IPS-NIHi11 (cell line): ENCODE measurements at regions not wholly inside any gene's neighbourhood (a gene's known extent, or its start where the extent isn't known, plus 50 kb on each side); places are given as distances from the start of the nearest gene placed in this dataset.
A peak's percentile ranks its signal among the peaks of the same experiment; 100 is the strongest.
"Not testable (repeated sequence)": the region's sequence is repeated elsewhere in the genome, so short reads cannot be mapped to it uniquely, and the experiment has no call there.

ENCODE experiments used
- DNase-seq: peaks from one replicate; pipeline ENCODE4 v3.0.0; 2012; ENCODE audit warnings: mixed read lengths, low spot score

- no peak for DNase-seq
Observed at GRCh38 chr4:126441173-126442035, 1126.6 kb downstream of the FAT4 start.

GRCh38 chr4:126445596-126445995, 1130.8 kb downstream of the FAT4 start:
- no peak for DNase-seq

- DNase-seq: no peak
Observed at GRCh38 chr4:126446917-126447316, 1132.2 kb downstream of the FAT4 start.

GRCh38 chr4:126448086-126448845, 1133.5 kb downstream of the FAT4 start:
- no peak for DNase-seq

- DNase-seq: no peak
Observed at GRCh38 chr4:126451237-126451873, 1136.6 kb downstream of the FAT4 start.

GRCh38 chr4:126455865-126456264, 1141.1 kb downstream of the FAT4 start:
- DNase-seq: no peak

GRCh38 chr4:126458993-126459392, 1144.2 kb downstream of the FAT4 start:
- no peak for DNase-seq

GRCh38 chr4:126465341-126465740, 1150.6 kb downstream of the FAT4 start:
- DNase-seq: no peak

- no peak for DNase-seq
Observed at GRCh38 chr4:126466848-126467247, 1152.1 kb downstream of the FAT4 start.

- DNase-seq: no peak
Observed at GRCh38 chr4:126468144-126468543, 1153.4 kb downstream of the FAT4 start.

- DNase-seq: no peak
Observed at GRCh38 chr4:126470862-126471261, 1156.1 kb downstream of the FAT4 start.

- DNase-seq: no peak
Observed at GRCh38 chr4:126475730-126476129, 1157.0 kb upstream of the INTU start.

- peak; percentile 11 for DNase-seq
Observed at GRCh38 chr4:126479709-126480108, 1153.0 kb upstream of the INTU start.

- no peak for DNase-seq
Observed at GRCh38 chr4:126482311-126482710, 1150.4 kb upstream of the INTU start.

- no peak for DNase-seq
Observed at GRCh38 chr4:126486377-126486776, 1146.4 kb upstream of the INTU start.

- no peak for DNase-seq
Observed at GRCh38 chr4:126489826-126490463, 1142.8 kb upstream of the INTU start.

GRCh38 chr4:126495163-126495752, 1137.5 kb upstream of the INTU start:
- DNase-seq: no peak

- no peak for DNase-seq
Observed at GRCh38 chr4:126512979-126513378, 1119.8 kb upstream of the INTU start.

GRCh38 chr4:126513596-126513995, 1119.2 kb upstream of the INTU start:
- no peak for DNase-seq

GRCh38 chr4:126520731-126521130, 1112.0 kb upstream of the INTU start:
- no peak for DNase-seq

- not testable (repeated sequence) for DNase-seq
Observed at GRCh38 chr4:126525400-126525799, 1107.4 kb upstream of the INTU start.

- no peak for DNase-seq
Observed at GRCh38 chr4:126526335-126526734, 1106.4 kb upstream of the INTU start.
